Pancreas (tissue), 10 donors: ENCODE measurements at regions not wholly inside any gene's neighbourhood (a gene's known extent, or its start where the extent isn't known, plus 50 kb on each side); places are given as distances from the start of the nearest gene placed in this dataset.

Experiments
- ATAC-seq, 4 donors: fragments of 200-7000 bp; cut with Tn5 transposase; one replicate each; pipeline versions ENCODE4 v1.8.0 to v1.9.1; 2020; ENCODE audit warnings: mild to moderate bottlenecking in 4 of 4, moderate library complexity in 4 of 4
- DNase-seq, 6 donors: peaks; one replicate each; pipeline ENCODE4 v3.0.0-alpha.2; 2020
- FAIRE-seq: peaks from 2 replicates; lab custom pipeline; 2012; peaks lifted over from hg19 to GRCh38; lab: Jason Lieb, UNC
- H3K27ac ChIP-seq, 4 donors: fragments of 200-600 bp; sonication (generic); 1 replicate in 3 of 4; 2 replicates in 1 of 4; pipeline versions ENCODE4 v1.5.0 to v1.8.0; 2020
- H3K27me3 ChIP-seq, 4 donors: fragments of 200-600 bp; one replicate each; pipeline ENCODE4 v1.8.0; 2021
- H3K36me3 ChIP-seq, 3 donors: fragments of 200-600 bp; sonication (generic) in 1 of 3; one replicate each; pipeline versions ENCODE4 v1.5.0 to v1.8.0; 2020 to 2021
- H3K4me1 ChIP-seq, 3 donors: fragments of 200-600 bp; one replicate each; pipeline ENCODE4 v1.8.0; 2021
- H3K4me3 ChIP-seq, 4 donors: fragments of 200-600 bp; sonication (generic) in 2 of 4; one replicate each; pipeline versions ENCODE4 v1.5.0 to v1.8.0; 2020 to 2021
- H3K9me3 ChIP-seq, 4 donors: fragments of 200-600 bp; one replicate each; pipeline ENCODE4 v1.8.0; 2021
- WGBS, 2 donors: extraction: QIAGEN DNeasy Blood & Tissue Kit; methylation state at CpG; one replicate each; pipeline ENCODE4 v1.1.7; 2013; 5-methylcytosine and 5-hydroxymethylcytosine counted together
- intact Hi-C, 3 donors: fragments of 100-400 bp; cut with DNase I; formaldehyde crosslinking; loops; one replicate each; pipeline versions ENCODE4 v1.11.1 to v1.14.2; 2022
- TF ChIP-seq, protein P1 (sequence below), 4 donors: fragments of 200-600 bp; sonication (generic) in 3 of 4; IDR thresholded peaks; one replicate each; pipeline versions ENCODE4 v1.5.0 to v1.8.0; 2021; ENCODE audit warnings: antibody characterized with exemption in 4 of 4
- donor health status: healthy with polysubstance abuse.
- donor health status: DM: no; HTN: no; CAD: no; lungs with moderate emphysema.
- donor health status: DM: no; HTN: no; CAD: no.
- donor health status: control.
- donor health status: control.
- donor health status: Bipolar disorder and iron deficiency.
- donor health status: DM: yes; HTN: yes; CAD: no.
- donor health status: DM: no; HTN: no; CAD: no.
- donor health status: DM: no; HTN: no; CAD: no.
- donor health status: DM: yes; HTN: yes; CAD: no.

DNA sequence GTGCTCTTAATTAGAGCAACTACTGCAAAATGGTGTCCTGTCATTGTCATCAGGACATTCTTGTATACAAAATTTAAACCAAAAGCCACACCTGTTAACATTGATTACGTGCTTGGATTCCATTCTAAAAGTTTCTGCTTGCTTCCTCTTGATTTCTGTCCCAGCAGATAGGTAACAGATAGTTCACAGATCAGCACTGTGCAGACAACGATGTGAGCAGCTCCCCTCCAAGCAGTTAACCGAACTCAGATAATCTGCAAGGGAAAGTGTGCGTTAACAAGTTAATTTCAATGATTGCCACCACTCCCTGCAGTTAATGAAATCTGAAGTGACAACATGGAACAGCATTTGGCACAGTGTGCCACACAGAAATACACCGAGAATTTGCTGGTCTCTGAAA, 54.4 kb upstream of the RELL1 start:
- H3K27ac ChIP-seq: no peak overlapping the region
- 50% methylated on average over 5 of the region's 5 CpGs for WGBS, 2 donors
- no peak for DNase-seq
- H3K36me3 ChIP-seq: no peaks in the 10 kb centered on the region
- H3K4me1 ChIP-seq: no peaks in the 10 kb centered on the region
- H3K9me3 ChIP-seq: no peaks in the 10 kb centered on the region
- ATAC-seq: no peak
- FAIRE-seq: no peak
- H3K4me3 ChIP-seq: no peak overlapping the region
- intact Hi-C loops: no loop called here
- TF ChIP-seq, protein P1, sequence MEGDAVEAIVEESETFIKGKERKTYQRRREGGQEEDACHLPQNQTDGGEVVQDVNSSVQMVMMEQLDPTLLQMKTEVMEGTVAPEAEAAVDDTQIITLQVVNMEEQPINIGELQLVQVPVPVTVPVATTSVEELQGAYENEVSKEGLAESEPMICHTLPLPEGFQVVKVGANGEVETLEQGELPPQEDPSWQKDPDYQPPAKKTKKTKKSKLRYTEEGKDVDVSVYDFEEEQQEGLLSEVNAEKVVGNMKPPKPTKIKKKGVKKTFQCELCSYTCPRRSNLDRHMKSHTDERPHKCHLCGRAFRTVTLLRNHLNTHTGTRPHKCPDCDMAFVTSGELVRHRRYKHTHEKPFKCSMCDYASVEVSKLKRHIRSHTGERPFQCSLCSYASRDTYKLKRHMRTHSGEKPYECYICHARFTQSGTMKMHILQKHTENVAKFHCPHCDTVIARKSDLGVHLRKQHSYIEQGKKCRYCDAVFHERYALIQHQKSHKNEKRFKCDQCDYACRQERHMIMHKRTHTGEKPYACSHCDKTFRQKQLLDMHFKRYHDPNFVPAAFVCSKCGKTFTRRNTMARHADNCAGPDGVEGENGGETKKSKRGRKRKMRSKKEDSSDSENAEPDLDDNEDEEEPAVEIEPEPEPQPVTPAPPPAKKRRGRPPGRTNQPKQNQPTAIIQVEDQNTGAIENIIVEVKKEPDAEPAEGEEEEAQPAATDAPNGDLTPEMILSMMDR (IDR thresholded peaks at IDR 0.05): no peak
- H3K27me3 ChIP-seq: no peaks in the 10 kb centered on the region

DNA sequence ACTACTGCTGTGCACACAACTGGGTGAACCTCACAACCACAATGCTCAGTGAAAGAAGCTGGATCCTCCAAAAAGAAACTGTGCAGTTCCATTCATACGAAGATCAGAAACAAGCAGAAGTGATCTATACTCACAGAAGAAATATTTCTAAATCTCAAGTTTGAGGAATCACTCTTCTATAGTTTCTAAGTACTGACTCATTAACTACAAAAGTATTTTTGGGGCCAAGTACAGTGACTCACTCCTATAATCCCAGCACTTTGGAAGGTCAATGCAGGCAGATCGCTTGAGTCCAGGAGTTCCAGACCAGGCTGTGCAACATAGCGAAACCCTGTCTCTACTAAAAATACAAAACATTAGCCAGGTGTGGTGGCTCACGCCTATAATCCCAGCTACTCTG, 51.3 kb upstream of the RELL1 start:
- WGBS, 2 donors: 93 to 94% methylated on average over 4 of the region's 4 CpGs
- FAIRE-seq (no peak), DNase-seq (no peak), ATAC-seq (no peak)
- Histone ChIP-seq H3K27ac (no peak overlapping the region), H3K27me3 (no peaks in the 10 kb centered on the region), H3K36me3 (no peaks in the 10 kb centered on the region), H3K4me3 (no peak overlapping the region), H3K9me3 (no peaks in the 10 kb centered on the region), H3K4me1 (no peaks in the 10 kb centered on the region)
- intact Hi-C loops: no loop called here
- TF ChIP-seq, protein P1 (IDR thresholded peaks at IDR 0.05): no peak
